ENCODE measurements at regions not wholly inside any gene's neighbourhood (a gene's known extent, or its start where the extent isn't known, plus 50 kb on each side); places are given as distances from the start of the nearest gene placed in this dataset.

- no peak overlapping the region for H3K4me3 ChIP-seq (ENCODE audit: extremely low read depth, insufficient read depth, low read length, poor library complexity, severe bottlenecking)
- 86 to 100% methylated on average over 1 to 3 of the region's 3 CpGs for WGBS, 2 experiments (ENCODE audit: insufficient coverage in 2 of 2)
- H3K4me1 ChIP-seq (ENCODE audit: control insufficient read depth, insufficient read depth, low read length, poor library complexity, severe bottlenecking): peaks cover 5% of the 10 kb centered on the region
- H3K9me3 ChIP-seq (ENCODE audit: control insufficient read depth, low read length): no peaks in the 10 kb centered on the region
- no peak overlapping the region for H3K27ac ChIP-seq (ENCODE audit: low read depth, low read length, severe bottlenecking)
- H3K36me3 ChIP-seq (ENCODE audit: control insufficient read depth, insufficient read depth, low read length): no peaks in the 10 kb centered on the region
Measured at GRCh38 chr20:11119573-11119972, 445.8 kb upstream of the JAG1 start.

GRCh38 chr20:11120431-11120830, 446.6 kb upstream of the JAG1 start:
- H3K4me1 ChIP-seq (ENCODE audit: control insufficient read depth, insufficient read depth, low read length, poor library complexity, severe bottlenecking): peaks cover 5% of the 10 kb centered on the region
- no peak overlapping the region for H3K4me3 ChIP-seq (ENCODE audit: extremely low read depth, insufficient read depth, low read length, poor library complexity, severe bottlenecking)
- no peaks in the 10 kb centered on the region for H3K9me3 ChIP-seq (ENCODE audit: control insufficient read depth, low read length)
- H3K27ac ChIP-seq (ENCODE audit: low read depth, low read length, severe bottlenecking): no peak overlapping the region
- 81 to 100% methylated on average over 2 to 3 of the region's 4 CpGs for WGBS, 2 experiments (ENCODE audit: insufficient coverage in 2 of 2)
- H3K36me3 ChIP-seq (ENCODE audit: control insufficient read depth, insufficient read depth, low read length): no peaks in the 10 kb centered on the region

DNA sequence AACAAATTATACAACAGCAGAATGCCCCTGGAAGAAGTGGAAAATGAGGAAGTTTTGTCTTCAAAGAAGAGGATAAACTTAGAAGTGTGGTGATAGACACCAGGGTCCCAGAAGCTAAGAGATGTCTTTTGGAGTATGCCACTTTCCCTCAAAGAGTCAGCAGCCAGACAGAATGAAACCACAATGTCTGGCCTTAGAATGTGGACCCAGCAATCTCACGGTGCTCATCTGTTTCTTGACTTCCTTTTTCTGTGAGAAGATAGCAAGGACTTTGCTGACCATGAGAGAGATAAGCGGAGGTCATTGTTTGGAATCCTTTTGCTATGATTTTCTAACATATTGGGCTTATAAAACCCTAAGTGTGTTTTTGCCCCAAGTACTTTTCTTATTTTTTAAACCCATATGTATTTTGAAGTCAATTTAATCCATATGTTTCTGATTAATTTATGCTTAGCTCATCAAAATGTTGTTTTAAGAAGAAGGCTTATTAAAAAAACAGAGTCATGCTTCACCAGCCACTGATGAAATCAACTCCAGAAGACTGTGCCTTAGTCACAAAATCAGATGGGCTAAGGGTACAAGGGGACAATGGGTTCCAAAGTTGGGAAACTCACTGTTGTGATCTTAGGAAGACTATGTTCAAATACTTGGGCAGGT, 451.2 kb upstream of the JAG1 start:
- Histone ChIP-seq H3K4me1 (ENCODE audit: control insufficient read depth, insufficient read depth, low read length, poor library complexity, severe bottlenecking) (no peaks in the 10 kb centered on the region), H3K4me3 (ENCODE audit: extremely low read depth, insufficient read depth, low read length, poor library complexity, severe bottlenecking) (no peak overlapping the region), H3K36me3 (ENCODE audit: control insufficient read depth, insufficient read depth, low read length) (no peaks in the 10 kb centered on the region), H3K27ac (ENCODE audit: low read depth, low read length, severe bottlenecking) (no peak overlapping the region), H3K9me3 (ENCODE audit: control insufficient read depth, low read length) (no peaks in the 10 kb centered on the region)
- WGBS, 2 experiments (ENCODE audit: insufficient coverage in 2 of 2): 100% methylated on average over 1 of the region's 2 CpGs; no CpG with 5 or more reads in 1 of the 2 experiments

DNA sequence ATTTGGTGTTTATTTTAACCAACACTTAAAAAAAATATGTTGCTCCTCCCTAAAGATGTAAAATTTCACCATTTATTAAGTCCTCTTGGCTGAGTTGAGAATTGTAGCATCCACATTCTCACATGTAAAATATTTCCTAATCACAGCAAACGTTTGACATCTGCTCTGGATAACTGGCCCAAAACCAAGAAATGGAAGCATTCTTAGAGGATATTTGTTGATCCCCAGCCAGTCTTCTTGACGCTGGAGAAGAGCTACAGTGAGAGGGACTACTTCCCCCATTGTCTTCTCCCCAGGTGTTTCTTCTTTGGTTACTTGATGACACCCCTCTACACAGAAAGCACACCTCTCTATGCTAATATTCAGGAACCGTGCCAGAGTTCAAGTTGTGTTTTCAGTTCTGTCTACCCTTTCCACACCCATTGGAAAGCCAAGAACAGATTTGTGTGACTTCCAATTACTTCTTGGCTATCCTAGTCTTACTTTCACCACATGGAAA, 454.5 kb upstream of the JAG1 start:
- Histone ChIP-seq H3K27ac (ENCODE audit: low read depth, low read length, severe bottlenecking) (no peak overlapping the region), H3K36me3 (ENCODE audit: control insufficient read depth, insufficient read depth, low read length) (no peaks in the 10 kb centered on the region), H3K4me1 (ENCODE audit: control insufficient read depth, insufficient read depth, low read length, poor library complexity, severe bottlenecking) (no peaks in the 10 kb centered on the region), H3K4me3 (ENCODE audit: extremely low read depth, insufficient read depth, low read length, poor library complexity, severe bottlenecking) (no peak overlapping the region), H3K9me3 (ENCODE audit: control insufficient read depth, low read length) (no peaks in the 10 kb centered on the region)
- WGBS, 2 experiments (ENCODE audit: insufficient coverage in 2 of 2): 88 to 100% methylated on average over 1 to 2 of the region's 3 CpGs

DNA sequence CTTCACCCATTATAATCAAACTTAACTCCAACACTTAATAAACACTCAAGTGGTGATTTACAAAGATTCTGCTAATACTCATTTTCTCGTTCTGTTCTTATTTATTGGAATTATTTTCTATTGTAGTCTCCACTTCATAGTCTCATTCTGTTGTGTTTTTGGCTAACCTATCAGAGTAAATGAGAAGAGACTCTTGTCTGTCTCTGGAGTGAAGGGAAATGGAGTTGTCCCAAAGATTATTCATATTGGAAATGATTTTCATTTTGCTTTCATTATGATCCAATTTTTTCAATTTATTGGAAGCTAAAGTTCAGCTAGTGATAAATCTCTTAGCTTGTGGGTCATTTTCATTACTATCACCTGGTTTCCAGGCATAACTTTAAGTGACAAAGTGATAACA, 454.9 kb upstream of the JAG1 start:
- Histone ChIP-seq H3K9me3 (ENCODE audit: control insufficient read depth, low read length) (no peaks in the 10 kb centered on the region), H3K4me1 (ENCODE audit: control insufficient read depth, insufficient read depth, low read length, poor library complexity, severe bottlenecking) (no peaks in the 10 kb centered on the region), H3K27ac (ENCODE audit: low read depth, low read length, severe bottlenecking) (no peak overlapping the region), H3K36me3 (ENCODE audit: control insufficient read depth, insufficient read depth, low read length) (no peaks in the 10 kb centered on the region), H3K4me3 (ENCODE audit: extremely low read depth, insufficient read depth, low read length, poor library complexity, severe bottlenecking) (no peak overlapping the region)
- no CpG with 5 or more reads among the region's 1 CpG for WGBS, 2 experiments (ENCODE audit: insufficient coverage in 2 of 2)

- Histone ChIP-seq H3K36me3 (ENCODE audit: control insufficient read depth, insufficient read depth, low read length) (no peaks in the 10 kb centered on the region), H3K9me3 (ENCODE audit: control insufficient read depth, low read length) (no peaks in the 10 kb centered on the region), H3K4me3 (ENCODE audit: extremely low read depth, insufficient read depth, low read length, poor library complexity, severe bottlenecking) (no peak overlapping the region), H3K27ac (ENCODE audit: low read depth, low read length, severe bottlenecking) (no peak overlapping the region), H3K4me1 (ENCODE audit: control insufficient read depth, insufficient read depth, low read length, poor library complexity, severe bottlenecking) (no peaks in the 10 kb centered on the region)
- 100% methylated on average over 1 of the region's 1 CpG; no CpG with 5 or more reads in 1 of the 2 experiments for WGBS, 2 experiments (ENCODE audit: insufficient coverage in 2 of 2)
Measured at GRCh38 chr20:11130554-11131166, 456.9 kb upstream of the JAG1 start.

DNA sequence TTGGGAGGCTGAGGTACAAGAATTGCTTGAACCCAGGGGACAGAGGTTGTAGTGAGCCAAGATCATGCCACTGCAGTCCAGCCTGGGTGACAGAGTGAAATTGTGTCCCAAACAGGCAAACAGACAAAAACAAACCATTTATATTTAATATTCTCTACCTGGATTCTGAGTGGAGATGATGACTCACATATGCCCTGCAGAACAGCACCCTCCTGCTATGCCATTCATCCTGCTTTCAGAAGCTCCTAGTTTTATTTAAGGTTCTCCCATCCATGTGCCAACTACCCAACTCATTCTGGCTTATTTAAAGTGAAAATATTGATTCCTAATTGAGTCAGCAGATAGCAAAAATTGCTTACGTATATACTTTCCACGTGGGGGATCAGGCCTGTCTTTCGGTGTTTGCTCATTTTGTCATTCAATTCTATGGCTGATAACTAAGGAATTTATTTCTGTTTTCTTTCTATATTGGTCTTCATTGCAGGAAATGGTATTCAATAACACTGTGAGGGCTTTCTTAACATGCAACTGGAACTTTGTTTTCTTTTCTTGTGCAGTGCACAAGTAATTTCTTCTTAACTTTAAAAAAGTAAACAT, 459.1 kb upstream of the JAG1 start:
- H3K36me3 ChIP-seq (ENCODE audit: control insufficient read depth, insufficient read depth, low read length): no peaks in the 10 kb centered on the region
- H3K9me3 ChIP-seq (ENCODE audit: control insufficient read depth, low read length): no peaks in the 10 kb centered on the region
- WGBS, 2 experiments (ENCODE audit: insufficient coverage in 2 of 2): 92 to 100% methylated on average over 1 to 2 of the region's 3 CpGs
- no peak overlapping the region for H3K4me3 ChIP-seq (ENCODE audit: extremely low read depth, insufficient read depth, low read length, poor library complexity, severe bottlenecking)
- H3K27ac ChIP-seq (ENCODE audit: low read depth, low read length, severe bottlenecking): no peak overlapping the region
- H3K4me1 ChIP-seq (ENCODE audit: control insufficient read depth, insufficient read depth, low read length, poor library complexity, severe bottlenecking): no peaks in the 10 kb centered on the region

DNA sequence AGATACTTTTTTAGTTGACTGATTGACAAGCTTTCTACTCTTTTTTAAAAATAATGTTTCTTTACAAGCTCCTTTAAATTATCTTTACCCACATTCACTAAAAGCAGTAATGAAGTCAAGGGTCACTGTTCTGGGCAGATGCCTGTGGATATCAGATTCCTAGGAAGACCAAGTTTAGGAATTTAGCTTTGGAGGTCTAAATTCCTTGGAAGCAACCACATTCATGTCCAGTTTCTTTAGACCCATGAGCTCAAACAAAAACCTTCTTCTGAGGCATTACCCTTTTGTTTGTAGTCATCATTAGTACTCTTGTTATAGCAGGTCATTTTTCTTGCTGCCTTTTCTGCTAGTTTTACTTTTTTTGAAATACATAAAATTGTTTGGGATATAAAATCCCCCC, 462.9 kb upstream of the JAG1 start:
- no peaks in the 10 kb centered on the region for H3K9me3 ChIP-seq (ENCODE audit: control insufficient read depth, low read length)
- no peaks in the 10 kb centered on the region for H3K36me3 ChIP-seq (ENCODE audit: control insufficient read depth, insufficient read depth, low read length)
- no peak overlapping the region for H3K4me3 ChIP-seq (ENCODE audit: extremely low read depth, insufficient read depth, low read length, poor library complexity, severe bottlenecking)
- no peak overlapping the region for H3K27ac ChIP-seq (ENCODE audit: low read depth, low read length, severe bottlenecking)
- no peaks in the 10 kb centered on the region for H3K4me1 ChIP-seq (ENCODE audit: control insufficient read depth, insufficient read depth, low read length, poor library complexity, severe bottlenecking)

DNA sequence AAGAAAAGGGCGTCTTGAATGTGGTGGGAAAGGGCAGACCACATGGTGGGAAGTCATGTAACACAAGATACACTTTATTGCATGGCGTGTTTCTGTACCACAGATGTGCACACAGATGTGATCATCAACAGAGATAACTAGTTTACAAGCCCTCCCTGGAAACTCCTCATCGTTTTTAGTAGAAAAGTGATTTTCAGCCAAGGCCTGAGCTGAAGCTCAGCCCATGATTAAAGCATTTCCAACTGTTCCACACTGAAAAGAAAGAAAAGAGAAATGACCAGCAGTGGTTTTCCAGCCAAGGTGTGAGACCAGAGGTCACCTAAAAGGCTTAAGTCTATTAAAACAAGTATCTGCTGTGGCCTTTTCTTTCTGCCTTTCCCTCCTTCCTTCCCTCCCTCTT, 463.9 kb upstream of the JAG1 start:
- WGBS, 2 experiments (ENCODE audit: insufficient coverage in 2 of 2): no CpG with 5 or more reads among the region's 3 CpGs

DNA sequence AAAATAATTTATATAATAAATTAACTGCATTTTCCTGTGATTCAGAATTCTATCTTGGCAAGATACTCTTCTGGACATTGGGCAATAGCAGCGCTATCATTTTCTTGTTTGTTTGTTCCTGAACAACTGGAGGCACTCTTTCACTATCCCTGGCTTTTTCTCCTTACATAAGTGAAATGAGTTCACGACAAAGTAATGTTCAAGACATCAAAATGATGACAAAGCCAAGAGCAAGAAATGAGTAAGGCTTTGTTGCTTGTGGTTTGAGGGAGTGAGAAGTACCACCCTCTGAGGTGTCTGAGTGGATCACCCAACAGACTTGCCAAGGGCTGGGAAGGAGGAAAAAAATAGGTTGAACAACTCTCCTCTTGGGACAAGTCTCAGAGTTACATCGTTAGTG, 466.6 kb upstream of the JAG1 start:
- WGBS, 2 experiments (ENCODE audit: insufficient coverage in 2 of 2): 82 to 100% methylated on average over 2 to 3 of the region's 3 CpGs
- Histone ChIP-seq H3K4me3 (ENCODE audit: extremely low read depth, insufficient read depth, low read length, poor library complexity, severe bottlenecking) (no peak overlapping the region), H3K27ac (ENCODE audit: low read depth, low read length, severe bottlenecking) (no peak overlapping the region)

More for the DNA sequence above, 463.9 kb upstream of the JAG1 start:
- H3K36me3 ChIP-seq (ENCODE audit: control insufficient read depth, insufficient read depth, low read length): no peaks in the 10 kb centered on the region
- no peak overlapping the region for H3K4me3 ChIP-seq (ENCODE audit: extremely low read depth, insufficient read depth, low read length, poor library complexity, severe bottlenecking)
- H3K27ac ChIP-seq (ENCODE audit: low read depth, low read length, severe bottlenecking): no peak overlapping the region
- no peaks in the 10 kb centered on the region for H3K4me1 ChIP-seq (ENCODE audit: control insufficient read depth, insufficient read depth, low read length, poor library complexity, severe bottlenecking)
- no peaks in the 10 kb centered on the region for H3K9me3 ChIP-seq (ENCODE audit: control insufficient read depth, low read length)

GRCh38 chr20:11143481-11143880, 469.7 kb upstream of the JAG1 start:
- no peaks in the 10 kb centered on the region for H3K36me3 ChIP-seq (ENCODE audit: control insufficient read depth, insufficient read depth, low read length)
- H3K9me3 ChIP-seq (ENCODE audit: control insufficient read depth, low read length): no peaks in the 10 kb centered on the region
- no peak overlapping the region for H3K27ac ChIP-seq (ENCODE audit: low read depth, low read length, severe bottlenecking)
- no peaks in the 10 kb centered on the region for H3K4me1 ChIP-seq (ENCODE audit: control insufficient read depth, insufficient read depth, low read length, poor library complexity, severe bottlenecking)
- 100% methylated on average over 1 of the region's 2 CpGs for WGBS, 2 experiments (ENCODE audit: insufficient coverage in 2 of 2)
- no peak overlapping the region for H3K4me3 ChIP-seq (ENCODE audit: extremely low read depth, insufficient read depth, low read length, poor library complexity, severe bottlenecking)

More for the DNA sequence above, 466.6 kb upstream of the JAG1 start:
- Histone ChIP-seq H3K9me3 (ENCODE audit: control insufficient read depth, low read length) (no peaks in the 10 kb centered on the region), H3K36me3 (ENCODE audit: control insufficient read depth, insufficient read depth, low read length) (no peaks in the 10 kb centered on the region), H3K4me1 (ENCODE audit: control insufficient read depth, insufficient read depth, low read length, poor library complexity, severe bottlenecking) (no peaks in the 10 kb centered on the region)

Measured in mesodermal cell (in vitro differentiated cells).